ENCODE measurements at regions not wholly inside any gene's neighbourhood (a gene's known extent, or its start where the extent isn't known, plus 50 kb on each side); places are given as distances from the start of the nearest gene placed in this dataset.

- TF ChIP-seq POLR2A (IDR thresholded peaks at IDR 0.05) = no peak
- TF ChIP-seq CTCF (IDR thresholded peaks at IDR 0.05) = no peak
Observed at GRCh38 chr15:79222808-79223207, 59.7 kb upstream of the ANKRD34C start.

All from uterus (tissue), 2 donors.